Lung microvascular endothelial cell (primary cell): ENCODE measurements at regions not wholly inside any gene's neighbourhood (a gene's known extent, or its start where the extent isn't known, plus 50 kb on each side); places are given as distances from the start of the nearest gene placed in this dataset.

ENCODE experiments used
- DNase-seq, 2 donors: peaks; one replicate each; pipeline versions ENCODE4 v3.0.0 to v3.0.0-alpha.2; 2010; ENCODE audit warnings: low read depth in 2 of 2

DNA sequence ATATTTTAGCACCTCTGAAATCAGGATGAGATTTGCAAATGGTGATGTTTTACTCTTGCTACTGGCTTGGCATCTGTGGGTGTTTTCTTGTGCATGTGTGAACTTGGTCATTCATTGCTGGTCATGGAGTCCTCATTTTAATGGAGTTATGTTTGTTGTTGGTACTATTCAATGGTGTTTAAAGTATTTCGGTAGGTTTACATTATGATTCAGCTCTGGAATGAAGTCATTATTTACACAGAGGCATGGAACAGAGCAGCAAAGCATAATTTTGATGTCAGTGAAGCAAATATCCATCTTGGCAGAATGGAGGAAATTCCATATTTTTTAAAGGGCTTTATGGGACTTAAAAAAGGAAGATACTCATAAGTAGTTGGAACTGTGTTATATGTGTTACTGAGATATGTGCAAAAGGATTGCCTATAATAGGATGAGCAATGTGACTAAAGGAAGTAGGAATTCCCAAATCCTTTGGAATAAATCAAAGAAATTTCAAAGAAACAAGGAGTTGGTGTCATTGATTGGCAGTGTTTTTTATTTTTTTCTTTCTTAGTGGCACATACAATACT is 147.4 kb downstream of the ACTBL2 start:
- DNase-seq, result peak; percentile 42 to 57

- DNase-seq, result peak; percentile 62 to 86
Measured at GRCh38 chr5:57334475-57334874, 148.1 kb downstream of the ACTBL2 start.

DNA sequence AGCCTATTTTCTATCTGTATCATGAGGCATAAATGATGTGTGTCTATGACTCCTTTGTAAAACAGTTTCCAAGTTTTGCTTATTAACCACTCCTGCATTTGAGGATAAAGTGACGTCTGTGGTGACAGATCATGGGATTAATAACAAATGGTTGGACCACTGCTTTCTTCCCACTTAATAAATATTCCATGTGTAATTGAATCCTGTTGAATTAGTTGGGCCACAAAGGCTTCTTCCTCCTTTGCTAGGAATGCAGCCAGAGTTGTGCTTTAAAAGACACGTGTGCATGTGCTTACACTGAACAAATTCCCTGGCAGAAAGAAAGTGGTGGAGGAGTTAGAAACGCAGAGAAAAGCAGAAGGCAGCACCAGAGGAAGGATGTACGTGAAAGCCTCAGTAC is 150.2 kb downstream of the ACTBL2 start:
- no peak for DNase-seq

DNA sequence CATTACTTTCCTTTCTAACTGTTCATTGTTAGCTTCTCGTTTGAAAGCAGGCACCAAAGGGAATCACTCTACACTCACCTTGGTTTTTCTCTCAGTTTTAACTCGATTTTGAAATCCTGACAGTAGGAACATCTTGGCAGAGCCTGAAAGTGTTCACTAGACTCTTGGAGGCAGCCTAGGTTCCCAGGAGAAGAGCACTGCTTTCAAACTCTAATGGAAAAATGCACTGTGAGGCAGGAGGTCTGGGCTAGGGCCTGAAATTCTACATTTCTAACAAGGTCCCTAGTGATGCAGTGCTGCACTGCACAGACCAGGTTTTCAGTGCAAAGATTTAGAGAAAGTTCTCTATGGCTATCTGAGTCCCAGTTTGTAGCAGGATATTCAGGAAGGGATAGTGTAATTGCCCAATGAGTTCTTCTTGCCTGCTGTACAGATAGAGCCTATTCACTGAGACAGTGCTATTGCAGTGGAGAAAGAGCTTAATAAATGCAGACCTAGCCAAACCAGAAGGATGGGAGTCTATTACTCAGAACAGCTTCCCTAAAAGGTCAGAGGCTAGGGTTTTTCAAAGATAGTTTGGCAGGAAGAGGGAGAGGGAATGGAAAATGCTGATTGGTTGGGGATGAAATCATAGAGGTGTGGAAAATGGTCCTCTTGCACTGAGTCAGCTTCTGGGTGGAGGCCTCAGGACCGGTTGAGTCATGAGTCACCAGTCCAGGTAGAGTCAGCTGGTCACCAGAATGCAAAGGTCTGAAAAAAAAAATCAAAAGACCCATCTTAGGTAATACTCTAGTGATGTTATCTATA is 153.9 kb downstream of the GPBP1 start:
- peak in 1 of 2 donors; percentile 77 for DNase-seq

GRCh38 chr5:57325678-57326397 is 152.0 kb downstream of the GPBP1 start:
- DNase-seq, result no peak

DNA sequence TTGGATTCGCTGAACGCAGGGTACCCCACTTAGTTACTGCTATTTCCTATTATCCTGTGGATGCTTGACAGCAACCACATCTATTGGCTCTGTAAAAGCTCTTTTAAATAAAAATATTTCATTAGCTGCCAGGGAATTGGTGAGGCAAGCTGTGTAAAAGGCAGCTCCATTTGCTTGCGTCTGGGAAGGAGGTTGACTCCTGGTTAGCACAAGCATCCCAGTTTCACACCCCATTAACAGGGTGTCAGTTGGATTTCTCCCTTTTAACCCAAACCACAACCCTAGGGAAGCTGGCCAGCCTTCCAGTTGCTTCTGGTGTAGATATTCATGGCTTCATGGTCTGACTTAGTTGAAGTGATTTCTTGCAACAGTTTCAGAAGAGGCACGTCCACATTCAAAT is 151.0 kb downstream of the GPBP1 start:
- DNase-seq, result no peak

DNA sequence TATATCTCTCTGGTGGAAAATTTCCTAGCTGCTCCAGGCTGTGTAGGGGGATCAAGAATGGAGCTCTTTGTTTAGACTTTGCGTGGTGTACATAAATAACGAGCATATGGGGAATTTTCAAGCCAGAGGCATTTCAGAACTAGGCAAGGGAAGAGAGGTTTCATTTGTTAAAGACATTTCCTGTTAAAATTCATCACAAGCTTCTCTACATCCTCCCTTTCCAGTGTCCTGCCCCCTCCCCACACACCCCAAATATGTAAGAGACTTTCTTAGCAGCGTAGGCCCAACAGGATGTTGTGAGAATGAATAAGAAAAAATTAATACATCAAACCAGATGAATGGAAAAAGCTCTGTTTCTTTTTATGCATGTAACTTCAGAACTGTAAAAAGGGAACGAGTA is 150.3 kb downstream of the GPBP1 start:
- no peak for DNase-seq

- DNase-seq, result peak in 1 of 2 donors; percentile 62
Measured at GRCh38 chr5:57320582-57320981, 146.7 kb downstream of the GPBP1 start.

GRCh38 chr5:57319628-57320027 is 145.8 kb downstream of the GPBP1 start:
- no peak for DNase-seq

DNA sequence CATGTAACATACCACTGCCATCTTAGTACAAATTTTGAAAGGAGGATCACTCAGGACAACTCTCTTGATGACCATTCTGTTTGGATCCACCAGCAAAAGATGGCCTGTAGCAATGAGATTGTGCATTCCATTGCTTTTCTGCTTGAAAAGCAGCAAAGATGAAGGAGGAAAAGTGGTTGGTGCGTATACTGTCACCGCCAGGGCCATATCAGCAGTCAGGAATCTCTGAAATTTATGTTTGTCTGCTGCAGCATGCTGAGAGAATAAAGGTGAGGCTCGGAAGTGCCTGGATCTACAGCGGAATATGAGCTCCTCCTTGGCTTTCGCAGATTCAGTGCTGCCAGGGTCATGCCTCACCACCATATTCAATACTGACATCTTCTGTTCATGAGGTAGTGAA is 144.4 kb downstream of the GPBP1 start:
- DNase-seq, result no peak

- peak; percentile 39 to 68 for DNase-seq
Measured at GRCh38 chr5:57317341-57317740, 143.5 kb downstream of the GPBP1 start.

- DNase-seq, result peak; percentile 27 to 97
Measured at GRCh38 chr5:57316798-57317327, 143.0 kb downstream of the GPBP1 start.

GRCh38 chr5:57315941-57316340 is 142.1 kb downstream of the GPBP1 start:
- no peak for DNase-seq
